ENCODE measurements at regions not wholly inside any gene's neighbourhood (a gene's known extent, or its start where the extent isn't known, plus 50 kb on each side); places are given as distances from the start of the nearest gene placed in this dataset.

DNA sequence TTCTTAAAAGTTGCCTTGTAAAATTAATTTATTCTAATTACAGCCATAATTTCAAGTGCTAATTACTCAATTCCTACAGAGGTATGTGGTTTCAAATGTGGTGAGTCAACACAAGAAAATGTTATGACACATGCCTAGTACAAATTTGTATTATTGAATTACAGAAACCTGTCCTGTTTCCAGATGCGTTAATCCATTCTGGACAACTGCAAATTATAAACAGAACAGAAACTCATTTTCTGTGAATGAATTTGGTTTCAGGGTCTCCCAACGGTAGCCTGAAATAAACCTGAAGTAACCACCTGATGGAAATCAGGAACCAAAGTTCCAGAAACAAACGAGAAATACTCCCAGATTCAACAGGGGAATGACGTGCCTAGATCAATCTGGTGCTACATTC, 328.6 kb upstream of the F9 start:
- TF ChIP-seq JUN (IDR thresholded peaks at IDR 0.05; ENCODE audit: low read depth, low read length), result no peak
- TF ChIP-seq, protein P1, sequence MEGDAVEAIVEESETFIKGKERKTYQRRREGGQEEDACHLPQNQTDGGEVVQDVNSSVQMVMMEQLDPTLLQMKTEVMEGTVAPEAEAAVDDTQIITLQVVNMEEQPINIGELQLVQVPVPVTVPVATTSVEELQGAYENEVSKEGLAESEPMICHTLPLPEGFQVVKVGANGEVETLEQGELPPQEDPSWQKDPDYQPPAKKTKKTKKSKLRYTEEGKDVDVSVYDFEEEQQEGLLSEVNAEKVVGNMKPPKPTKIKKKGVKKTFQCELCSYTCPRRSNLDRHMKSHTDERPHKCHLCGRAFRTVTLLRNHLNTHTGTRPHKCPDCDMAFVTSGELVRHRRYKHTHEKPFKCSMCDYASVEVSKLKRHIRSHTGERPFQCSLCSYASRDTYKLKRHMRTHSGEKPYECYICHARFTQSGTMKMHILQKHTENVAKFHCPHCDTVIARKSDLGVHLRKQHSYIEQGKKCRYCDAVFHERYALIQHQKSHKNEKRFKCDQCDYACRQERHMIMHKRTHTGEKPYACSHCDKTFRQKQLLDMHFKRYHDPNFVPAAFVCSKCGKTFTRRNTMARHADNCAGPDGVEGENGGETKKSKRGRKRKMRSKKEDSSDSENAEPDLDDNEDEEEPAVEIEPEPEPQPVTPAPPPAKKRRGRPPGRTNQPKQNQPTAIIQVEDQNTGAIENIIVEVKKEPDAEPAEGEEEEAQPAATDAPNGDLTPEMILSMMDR (IDR thresholded peaks at IDR 0.05; ENCODE audit: control extremely low read depth in 1 of 3, insufficient read depth in 1 of 3, low read depth in 1 of 3, low read length in 3 of 3), result no peak
- TF ChIP-seq, protein P2, sequence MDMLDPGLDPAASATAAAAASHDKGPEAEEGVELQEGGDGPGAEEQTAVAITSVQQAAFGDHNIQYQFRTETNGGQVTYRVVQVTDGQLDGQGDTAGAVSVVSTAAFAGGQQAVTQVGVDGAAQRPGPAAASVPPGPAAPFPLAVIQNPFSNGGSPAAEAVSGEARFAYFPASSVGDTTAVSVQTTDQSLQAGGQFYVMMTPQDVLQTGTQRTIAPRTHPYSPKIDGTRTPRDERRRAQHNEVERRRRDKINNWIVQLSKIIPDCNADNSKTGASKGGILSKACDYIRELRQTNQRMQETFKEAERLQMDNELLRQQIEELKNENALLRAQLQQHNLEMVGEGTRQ (IDR thresholded peaks at IDR 0.05; ENCODE audit: low read length), result no peak
- TF ChIP-seq RAD21 (IDR thresholded peaks at IDR 0.05 in 1 of 2, conservative IDR thresholded peaks at IDR 0.05 in 1 of 2; ENCODE audit: low read depth in 2 of 2, low read length in 2 of 2), result no peak
- TF ChIP-seq SIN3A (conservative IDR thresholded peaks at IDR 0.05 in 1 of 2, IDR thresholded peaks at IDR 0.05 in 1 of 2; ENCODE audit: low read depth in 1 of 2, low read length in 2 of 2), result no peak
- TF ChIP-seq EZH2 (IDR thresholded peaks at IDR 0.05; ENCODE audit: low read depth, low read length, severe bottlenecking), result peak; percentile 4
- TF ChIP-seq RFX5 (IDR thresholded peaks at IDR 0.05; ENCODE audit: borderline replicate concordance, low read depth, low read length), result no peak
